Activated T-cell treated with anti-CD3 and anti-CD28 coated beads, Interleukin-2, amount 50 U/mL, for 24 hours (primary cell): ENCODE measurements at regions not wholly inside any gene's neighbourhood (a gene's known extent, or its start where the extent isn't known, plus 50 kb on each side); places are given as distances from the start of the nearest gene placed in this dataset.

ENCODE experiments used
- DNase-seq: peaks from one replicate; pipeline ENCODE4 v3.0.0-alpha.2; 2020
- H3K27ac Mint-ChIP-seq: 2 replicates; pipeline ENCODE4 v1.8.0; 2020; ENCODE audit warnings: mild to moderate bottlenecking, mixed read lengths
- H3K27me3 Mint-ChIP-seq: 2 replicates; pipeline ENCODE4 v1.8.0; 2020; ENCODE audit warnings: mixed read lengths
- H3K36me3 Mint-ChIP-seq: 2 replicates; pipeline ENCODE4 v1.8.0; 2020; ENCODE audit warnings: low read depth, mixed read lengths
- H3K4me1 Mint-ChIP-seq: 2 replicates; pipeline ENCODE4 v1.8.0; 2020; ENCODE audit warnings: low read depth, mixed read lengths
- H3K4me3 Mint-ChIP-seq: 2 replicates; pipeline ENCODE4 v1.8.0; 2020; ENCODE audit warnings: mild to moderate bottlenecking, moderate library complexity, mixed read lengths
- H3K9me3 Mint-ChIP-seq: 2 replicates; pipeline ENCODE4 v1.8.0; 2020; ENCODE audit warnings: mixed read lengths

GRCh38 chr4:122531514-122531913, 75.0 kb upstream of the IL2 start:
- Mint-ChIP-seq H3K27ac (no peak overlapping the region), H3K4me1 (peaks cover 40% of the 10 kb centered on the region), H3K9me3 (peaks cover 17% of the 10 kb centered on the region), H3K27me3 (no peaks in the 10 kb centered on the region), H3K4me3 (no peak overlapping the region), H3K36me3 (no peaks in the 10 kb centered on the region)
- no peak for DNase-seq

DNA sequence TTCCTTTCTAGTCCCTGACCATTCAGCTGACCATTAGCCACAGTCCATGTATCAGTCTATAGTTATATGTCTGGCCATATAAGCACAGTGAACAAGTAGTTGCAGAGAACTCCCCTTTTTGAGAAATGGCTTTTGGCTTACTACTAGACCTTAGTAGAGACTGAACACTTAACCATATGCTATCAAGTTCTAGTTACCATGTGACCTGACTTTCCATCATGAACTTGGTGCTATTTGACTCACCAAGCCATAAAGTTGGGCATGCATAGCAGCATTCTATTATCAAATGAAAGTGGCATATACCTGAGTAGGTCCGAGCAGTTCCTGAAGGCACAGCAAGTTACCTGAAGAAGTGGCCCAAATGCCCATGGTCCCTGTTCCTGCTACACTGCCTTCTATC, 74.5 kb upstream of the IL2 start:
- H3K9me3 Mint-ChIP-seq: peaks cover 16% of the 10 kb centered on the region
- peaks cover 41% of the 10 kb centered on the region for H3K4me1 Mint-ChIP-seq
- H3K36me3 Mint-ChIP-seq: no peaks in the 10 kb centered on the region
- H3K4me3 Mint-ChIP-seq: no peak overlapping the region
- no peak for DNase-seq
- no peak overlapping the region for H3K27ac Mint-ChIP-seq
- no peaks in the 10 kb centered on the region for H3K27me3 Mint-ChIP-seq

- no peak for DNase-seq
- H3K4me3 Mint-ChIP-seq: no peak overlapping the region
- no peak overlapping the region for H3K27ac Mint-ChIP-seq
- peaks cover 27% of the 10 kb centered on the region for H3K4me1 Mint-ChIP-seq
- no peaks in the 10 kb centered on the region for H3K36me3 Mint-ChIP-seq
- no peaks in the 10 kb centered on the region for H3K27me3 Mint-ChIP-seq
- peaks cover 16% of the 10 kb centered on the region for H3K9me3 Mint-ChIP-seq
Observed at GRCh38 chr4:122528879-122529278, 72.4 kb upstream of the IL2 start.

GRCh38 chr4:122525865-122526264, 69.3 kb upstream of the IL2 start:
- Mint-ChIP-seq H3K27ac (no peak overlapping the region), H3K27me3 (no peaks in the 10 kb centered on the region), H3K9me3 (peaks cover 22% of the 10 kb centered on the region), H3K4me3 (no peak overlapping the region), H3K36me3 (no peaks in the 10 kb centered on the region), H3K4me1 (peaks cover 8% of the 10 kb centered on the region)
- DNase-seq: no peak

DNA sequence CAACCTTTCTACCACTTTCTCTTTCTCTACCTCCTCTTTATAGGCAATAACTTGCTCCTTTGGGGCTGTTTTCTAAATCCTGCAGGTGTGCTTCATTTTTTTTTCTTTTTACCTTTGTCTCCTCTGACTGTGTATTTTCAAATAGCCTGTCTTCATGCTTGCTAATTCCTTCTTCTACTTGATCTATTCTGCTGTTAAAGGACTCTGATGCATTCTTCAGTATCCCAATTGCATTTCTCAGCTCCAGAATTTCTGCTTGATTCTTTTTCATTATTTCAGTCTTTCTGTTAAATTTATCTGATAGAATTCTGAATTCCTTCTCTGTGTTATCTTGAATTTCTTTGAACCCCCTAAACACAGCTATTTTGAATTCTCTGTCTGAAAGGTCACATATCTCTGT, 67.7 kb upstream of the IL2 start:
- Mint-ChIP-seq H3K27ac (no peak overlapping the region), H3K9me3 (peaks cover 23% of the 10 kb centered on the region), H3K4me3 (no peak overlapping the region), H3K27me3 (peaks cover 6% of the 10 kb centered on the region), H3K4me1 (peaks cover 6% of the 10 kb centered on the region), H3K36me3 (no peaks in the 10 kb centered on the region)
- DNase-seq: no peak

DNA sequence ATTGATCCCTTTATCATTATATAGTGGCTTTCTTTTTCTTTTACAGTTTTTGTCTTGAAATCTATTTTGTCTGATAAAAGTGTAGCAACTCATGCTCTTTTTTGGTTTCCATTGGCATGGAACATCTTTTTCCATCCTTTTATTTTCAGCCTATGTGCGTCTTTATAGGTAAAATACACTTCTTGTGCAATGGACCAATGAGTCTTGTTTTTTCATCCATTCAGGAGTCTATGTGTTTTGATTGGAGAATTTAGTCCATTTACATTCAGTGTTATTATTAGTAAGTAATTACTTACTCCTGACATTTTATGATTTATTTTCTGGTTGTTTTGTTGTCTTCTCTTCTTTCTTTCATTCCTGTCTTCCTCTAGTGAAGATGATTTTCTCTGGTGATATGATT, 66.4 kb upstream of the IL2 start:
- H3K9me3 Mint-ChIP-seq: peaks cover 31% of the 10 kb centered on the region
- no peak overlapping the region for H3K4me3 Mint-ChIP-seq
- no peaks in the 10 kb centered on the region for H3K36me3 Mint-ChIP-seq
- H3K27ac Mint-ChIP-seq: no peak overlapping the region
- DNase-seq: no peak
- peaks cover 6% of the 10 kb centered on the region for H3K4me1 Mint-ChIP-seq
- H3K27me3 Mint-ChIP-seq: peaks cover 6% of the 10 kb centered on the region

- Mint-ChIP-seq H3K27ac (no peak overlapping the region), H3K9me3 (peaks cover 14% of the 10 kb centered on the region), H3K36me3 (no peaks in the 10 kb centered on the region), H3K27me3 (peaks cover 8% of the 10 kb centered on the region), H3K4me3 (no peak overlapping the region), H3K4me1 (peaks cover 40% of the 10 kb centered on the region)
- no peak for DNase-seq
Observed at GRCh38 chr4:122517345-122517744, 60.8 kb upstream of the IL2 start.

DNA sequence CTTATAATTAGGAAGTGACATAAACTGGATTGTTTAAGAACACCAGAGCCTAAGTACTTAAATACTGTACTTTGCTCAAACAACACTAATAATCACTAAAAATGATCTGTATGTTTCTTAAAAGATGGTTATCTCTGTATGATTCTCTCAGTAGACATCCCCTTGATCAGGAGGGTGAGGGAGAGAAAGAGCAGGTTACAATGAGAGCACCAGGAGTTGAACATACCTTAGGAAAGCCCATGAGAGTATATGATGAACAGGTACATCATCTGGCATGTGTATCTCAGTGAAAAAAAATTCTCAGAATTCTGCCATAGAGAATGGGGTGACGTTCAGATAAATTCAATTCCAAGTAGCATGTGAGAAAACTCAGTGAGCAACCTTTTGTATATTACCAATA, 59.9 kb upstream of the IL2 start:
- DNase-seq: no peak
- no peaks in the 10 kb centered on the region for H3K36me3 Mint-ChIP-seq
- peaks cover 8% of the 10 kb centered on the region for H3K27me3 Mint-ChIP-seq
- H3K27ac Mint-ChIP-seq: no peak overlapping the region
- H3K4me1 Mint-ChIP-seq: peaks cover 49% of the 10 kb centered on the region
- H3K9me3 Mint-ChIP-seq: peaks cover 16% of the 10 kb centered on the region
- no peak overlapping the region for H3K4me3 Mint-ChIP-seq

DNA sequence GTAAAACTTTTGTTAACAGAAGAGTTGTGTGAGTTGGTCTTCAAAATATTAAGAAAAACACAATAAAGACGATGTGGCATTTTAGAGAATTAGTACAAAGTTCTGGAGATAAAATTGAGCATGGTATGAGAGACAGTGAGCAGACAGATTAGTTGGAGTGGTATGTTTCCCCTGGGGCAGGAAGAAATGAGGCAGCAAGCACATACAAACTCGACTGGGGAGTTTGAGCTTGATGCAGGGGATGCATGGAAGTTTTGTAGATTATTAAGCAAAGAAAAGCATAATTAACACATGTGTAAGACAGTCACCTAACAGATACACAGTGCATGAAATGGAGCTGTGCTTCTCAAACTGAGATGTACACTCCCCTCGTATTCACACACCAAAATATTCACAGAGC, 58.1 kb upstream of the IL2 start:
- Mint-ChIP-seq H3K27me3 (peaks cover 2% of the 10 kb centered on the region), H3K4me1 (peaks cover 55% of the 10 kb centered on the region), H3K36me3 (no peaks in the 10 kb centered on the region), H3K27ac (peak overlapping the region; percentile 45), H3K9me3 (peaks cover 9% of the 10 kb centered on the region), H3K4me3 (no peak overlapping the region)
- DNase-seq: no peak

GRCh38 chr4:122512430-122512829, 55.9 kb upstream of the IL2 start:
- H3K9me3 Mint-ChIP-seq: peaks cover 1% of the 10 kb centered on the region

DNA sequence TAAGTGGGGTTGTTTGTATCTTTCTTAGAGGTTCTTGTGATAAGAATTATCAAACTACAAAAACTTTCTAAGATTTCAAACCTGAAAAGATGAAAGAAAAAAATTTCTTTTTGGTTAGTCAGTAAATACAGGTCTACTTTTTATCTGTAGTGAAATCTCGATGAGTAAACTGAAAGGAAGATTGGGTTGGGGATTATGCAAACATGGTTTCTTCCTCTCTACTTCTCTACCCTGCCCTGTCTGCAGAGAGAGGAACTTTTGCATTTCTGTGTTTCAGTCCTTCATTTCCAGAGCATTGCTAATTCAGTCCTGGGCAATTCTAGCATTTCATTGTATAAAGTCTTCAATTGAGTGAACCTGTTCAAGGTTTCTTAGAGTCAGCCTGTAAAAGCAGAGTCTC, 51.6 kb upstream of the IL2 start:
- peak overlapping the region; percentile 95 for H3K27ac Mint-ChIP-seq
- DNase-seq: no peak
- peaks cover 78% of the 10 kb centered on the region for H3K4me1 Mint-ChIP-seq
- no peaks in the 10 kb centered on the region for H3K36me3 Mint-ChIP-seq
- peak overlapping the region; percentile 68 for H3K4me3 Mint-ChIP-seq
- peaks cover 1% of the 10 kb centered on the region for H3K9me3 Mint-ChIP-seq
- no peaks in the 10 kb centered on the region for H3K27me3 Mint-ChIP-seq

More at GRCh38 chr4:122512430-122512829, 55.9 kb upstream of the IL2 start:
- Mint-ChIP-seq H3K4me1 (peaks cover 72% of the 10 kb centered on the region), H3K4me3 (peak overlapping the region; percentile 18), H3K27me3 (peaks cover 2% of the 10 kb centered on the region), H3K27ac (peak overlapping the region; percentile 82), H3K36me3 (no peaks in the 10 kb centered on the region)
- DNase-seq: no peak
